Caco-2 (cell line): ENCODE measurements at regions not wholly inside any gene's neighbourhood (a gene's known extent, or its start where the extent isn't known, plus 50 kb on each side); places are given as distances from the start of the nearest gene placed in this dataset.
A peak's percentile ranks its signal among the peaks of the same experiment; 100 is the strongest.

ENCODE experiments used
- BruUV-seq: library from RNA; stranded (reverse); fragments of 400-500 nt; replicated peaks from 2 replicates; lab custom pipeline; 2021; lab: Mats Ljungman, UMichigan
- CTCF ChIA-PET: fragments of 300-600 bp; sonication (Branson Sonifier 250); formaldehyde crosslinking; loops from one replicate; lab custom pipeline; 2022; ENCODE audit warnings: antibody characterized with exemption; lab: Charles Lee
- POLR2A ChIA-PET: fragments of 300-600 bp; sonication (Branson Sonifier 250); formaldehyde crosslinking; loops from one replicate; lab custom pipeline; 2022; ENCODE audit warnings: antibody characterized with exemption; lab: Charles Lee
- DNase-seq, 2 experiments: peaks; one replicate each; pipeline versions ENCODE4 v3.0.0 to v3.0.0-alpha.2; 2020 to 2022
- H3K27me3 ChIP-seq: replicated peaks from 2 replicates; pipeline ENCODE4 v1.6.0; 2011; ENCODE audit warnings: low read length; ENCODE audit not compliant: control insufficient read depth, insufficient read depth
- H3K36me3 ChIP-seq: 2 replicates; pipeline ENCODE4 v1.5.1; 2011; ENCODE audit warnings: low read length; ENCODE audit not compliant: control insufficient read depth, insufficient read depth
- H3K4me1 ChIP-seq: fragments of 250-450 bp; sonication (Bioruptor Pico); 2 replicates; pipeline ENCODE4 v1.5.1; 2020; ENCODE audit warnings: mild to moderate bottlenecking
- H3K4me3 ChIP-seq: 2 replicates; pipeline ENCODE4 v1.5.1; 2011; ENCODE audit warnings: low read depth, mild to moderate bottlenecking, control low read depth, low read length
- H3K9me3 ChIP-seq: fragments of 250-450 bp; sonication (Bioruptor Pico); 2 replicates; pipeline ENCODE4 v1.5.1; 2020; ENCODE audit warnings: mild to moderate bottlenecking, moderate library complexity
- H3K27ac Mint-ChIP-seq: one replicate; pipeline ENCODE4 v1.8.0; 2022; ENCODE audit warnings: mixed read lengths; ENCODE audit not compliant: unreplicated experiment
- H3K27me3 Mint-ChIP-seq: one replicate; pipeline ENCODE4 v1.8.0; 2022; ENCODE audit warnings: mixed read lengths; ENCODE audit not compliant: insufficient read depth, unreplicated experiment
- H3K36me3 Mint-ChIP-seq: one replicate; pipeline ENCODE4 v1.8.0; 2022; ENCODE audit warnings: mild to moderate bottlenecking, mixed read lengths; ENCODE audit not compliant: insufficient read depth, unreplicated experiment
- H3K4me1 Mint-ChIP-seq: one replicate; pipeline ENCODE4 v1.8.0; 2022; ENCODE audit warnings: low read depth, mixed read lengths; ENCODE audit not compliant: unreplicated experiment
- H3K4me3 Mint-ChIP-seq: one replicate; pipeline ENCODE4 v1.8.0; 2022; ENCODE audit warnings: mild to moderate bottlenecking, moderate library complexity, mixed read lengths; ENCODE audit not compliant: unreplicated experiment
- H3K9me3 Mint-ChIP-seq: one replicate; pipeline ENCODE4 v1.8.0; 2022; ENCODE audit warnings: mixed read lengths; ENCODE audit not compliant: unreplicated experiment
- intact Hi-C: fragments of 100-400 bp; cut with micrococcal nuclease; formaldehyde crosslinking; loops from one replicate; pipeline ENCODE4 v1.10.0; 2022; ENCODE audit not compliant: unreplicated experiment
- TF ChIP-seq, protein P1 (sequence below), 2 experiments: fragments of 200-600 bp in 1 of 2; IDR thresholded peaks; 1 replicate in 1 of 2; 2 replicates in 1 of 2; pipeline versions ENCODE4 v1.5.1 to v1.8.0; 2011 to 2022; ENCODE audit warnings: antibody characterized with exemption in 1 of 2, control low read depth in 1 of 2, inconsistent platforms in 1 of 2, low read depth in 1 of 2, low read length in 1 of 2, mild to moderate bottlenecking in 1 of 2, moderate library complexity in 1 of 2; ENCODE audit not compliant: insufficient read depth in 1 of 2, severe bottlenecking in 1 of 2, unreplicated experiment in 1 of 2

DNA sequence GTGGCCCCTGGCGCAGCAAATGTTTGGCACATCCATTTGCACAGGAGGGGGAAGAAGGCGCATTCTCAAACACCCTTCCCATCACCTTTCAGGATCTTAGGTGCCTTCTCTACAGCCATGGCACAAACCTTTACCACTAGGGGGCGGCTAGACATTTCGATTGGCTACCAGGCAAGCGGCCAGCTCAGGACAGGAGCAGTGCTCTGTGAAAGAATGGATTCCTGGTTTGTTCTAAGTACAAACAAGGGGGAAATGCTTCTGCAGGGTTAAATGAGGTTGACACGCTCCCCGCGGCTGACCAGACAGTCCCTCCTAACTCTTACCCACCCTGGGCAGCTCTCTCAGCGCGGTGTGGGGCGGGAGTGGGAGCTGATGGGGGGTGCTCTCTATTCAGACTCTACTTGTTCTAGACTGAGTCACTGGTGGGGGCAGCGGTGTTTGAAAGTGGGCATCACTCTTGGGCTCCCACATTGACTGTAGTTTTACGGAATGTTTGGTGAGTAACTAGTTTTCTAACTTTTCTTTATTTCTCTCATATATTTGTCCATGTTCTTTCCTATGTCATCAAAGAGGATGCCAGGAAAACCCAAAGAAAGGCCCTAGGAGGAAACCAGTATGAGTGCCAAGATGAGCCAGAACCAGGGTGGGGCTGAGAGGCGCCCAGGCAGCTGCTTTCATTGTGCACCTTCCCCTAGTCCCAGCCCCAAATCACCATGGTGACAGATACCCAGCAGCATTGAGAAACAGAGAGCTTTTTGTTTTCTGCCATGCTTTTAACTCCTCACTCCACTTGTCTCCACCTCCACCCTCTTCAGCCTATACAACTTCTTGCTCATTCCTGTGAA, 61.4 kb upstream of the GPR158 start:
- Histone ChIP-seq H3K4me3 (no peak overlapping the region), H3K4me1 (peaks cover 6% of the 10 kb centered on the region), H3K9me3 (no peaks in the 10 kb centered on the region), H3K36me3 (no peaks in the 10 kb centered on the region), H3K27me3 (no peaks in the 10 kb centered on the region)
- no peaks in the 10 kb centered on the region for H3K9me3 Mint-ChIP-seq
- no peak overlapping the region for H3K4me3 Mint-ChIP-seq
- no TSS peak for BruUV-seq
- H3K27ac Mint-ChIP-seq, result no peak overlapping the region
- peak; percentile 87 to 90 for DNase-seq
- ChIA-PET CTCF (interaction anchor here (1.0 to 2.0 kb wide), 9 partner anchors 10 to 525 kb away, joined by 3 to 38 read pairs (median 4); partner anchors contain the start of genes GPR158 and PRTFDC1), POLR2A (no interaction called here)
- H3K36me3 Mint-ChIP-seq, result no peaks in the 10 kb centered on the region
- intact Hi-C loops, result loop anchor here (1.0 to 5.0 kb wide), 4 partner anchors 61 to 569 kb away; no protein-coding TSS in a partner anchor
- TF ChIP-seq, protein P1, sequence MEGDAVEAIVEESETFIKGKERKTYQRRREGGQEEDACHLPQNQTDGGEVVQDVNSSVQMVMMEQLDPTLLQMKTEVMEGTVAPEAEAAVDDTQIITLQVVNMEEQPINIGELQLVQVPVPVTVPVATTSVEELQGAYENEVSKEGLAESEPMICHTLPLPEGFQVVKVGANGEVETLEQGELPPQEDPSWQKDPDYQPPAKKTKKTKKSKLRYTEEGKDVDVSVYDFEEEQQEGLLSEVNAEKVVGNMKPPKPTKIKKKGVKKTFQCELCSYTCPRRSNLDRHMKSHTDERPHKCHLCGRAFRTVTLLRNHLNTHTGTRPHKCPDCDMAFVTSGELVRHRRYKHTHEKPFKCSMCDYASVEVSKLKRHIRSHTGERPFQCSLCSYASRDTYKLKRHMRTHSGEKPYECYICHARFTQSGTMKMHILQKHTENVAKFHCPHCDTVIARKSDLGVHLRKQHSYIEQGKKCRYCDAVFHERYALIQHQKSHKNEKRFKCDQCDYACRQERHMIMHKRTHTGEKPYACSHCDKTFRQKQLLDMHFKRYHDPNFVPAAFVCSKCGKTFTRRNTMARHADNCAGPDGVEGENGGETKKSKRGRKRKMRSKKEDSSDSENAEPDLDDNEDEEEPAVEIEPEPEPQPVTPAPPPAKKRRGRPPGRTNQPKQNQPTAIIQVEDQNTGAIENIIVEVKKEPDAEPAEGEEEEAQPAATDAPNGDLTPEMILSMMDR (IDR thresholded peaks at IDR 0.05; ENCODE audit: insufficient read depth in 1 of 2, low read depth in 1 of 2, low read length in 1 of 2, severe bottlenecking in 1 of 2, unreplicated experiment in 1 of 2), result peak; percentile 94 to 95
- H3K27me3 Mint-ChIP-seq, result peaks cover 7% of the 10 kb centered on the region
- no peaks in the 10 kb centered on the region for H3K4me1 Mint-ChIP-seq

DNA sequence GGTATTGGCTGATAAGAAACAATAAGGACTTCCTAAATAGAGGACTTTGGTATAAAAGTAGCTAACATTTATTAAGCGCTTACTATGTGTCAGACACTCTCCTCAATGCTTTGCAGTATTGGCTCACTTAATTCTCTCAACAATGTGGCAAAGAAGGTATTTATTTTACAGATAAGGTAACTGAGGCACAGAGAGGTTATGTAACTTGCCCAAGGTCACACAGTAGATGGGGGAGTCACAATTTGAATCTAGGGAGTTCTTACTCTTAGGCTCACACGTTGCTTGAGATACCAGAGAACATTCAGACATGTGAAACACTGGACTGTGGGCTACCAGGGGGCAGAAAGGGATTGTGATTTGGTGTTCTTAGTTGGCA, 60.8 kb upstream of the GPR158 start:
- no peaks in the 10 kb centered on the region for H3K27me3 ChIP-seq
- POLR2A ChIA-PET, result no interaction called here
- H3K9me3 ChIP-seq, result no peaks in the 10 kb centered on the region
- Mint-ChIP-seq H3K27ac (no peak overlapping the region), H3K36me3 (no peaks in the 10 kb centered on the region), H3K27me3 (peaks cover 7% of the 10 kb centered on the region), H3K4me1 (no peaks in the 10 kb centered on the region), H3K9me3 (no peaks in the 10 kb centered on the region), H3K4me3 (no peak overlapping the region)
- intact Hi-C loops, result loop anchor here (5.0 kb wide), 1 partner anchor 523 kb away; no protein-coding TSS in a partner anchor
- BruUV-seq, result no TSS peak
- TF ChIP-seq, protein P1 (IDR thresholded peaks at IDR 0.05; ENCODE audit: insufficient read depth in 1 of 2, low read depth in 1 of 2, low read length in 1 of 2, severe bottlenecking in 1 of 2, unreplicated experiment in 1 of 2), result no peak
- H3K4me3 ChIP-seq, result no peak overlapping the region
- no peak for DNase-seq
- H3K4me1 ChIP-seq, result peaks cover 6% of the 10 kb centered on the region
- no peaks in the 10 kb centered on the region for H3K36me3 ChIP-seq
- CTCF ChIA-PET, result interaction anchor here (1.2 to 2.0 kb wide), 2 partner anchors 77 to 113 kb away, joined by 3 to 38 read pairs; no protein-coding TSS in a partner anchor

- H3K4me1 Mint-ChIP-seq, result no peaks in the 10 kb centered on the region
- no peak overlapping the region for H3K27ac Mint-ChIP-seq
- H3K27me3 ChIP-seq, result peaks cover 2% of the 10 kb centered on the region; the same call in 1 of the 2 replicates
- H3K9me3 Mint-ChIP-seq, result no peaks in the 10 kb centered on the region
- no TSS peak for BruUV-seq
- no peaks in the 10 kb centered on the region; the same call in 1 of the 2 replicates for H3K4me1 ChIP-seq
- intact Hi-C loops, result no loop called here
- H3K9me3 ChIP-seq, result no peaks in the 10 kb centered on the region
- no peak overlapping the region for H3K4me3 ChIP-seq
- TF ChIP-seq, protein P1 (IDR thresholded peaks at IDR 0.05; ENCODE audit: insufficient read depth in 1 of 2, low read depth in 1 of 2, low read length in 1 of 2, severe bottlenecking in 1 of 2, unreplicated experiment in 1 of 2), result no peak
- ChIA-PET CTCF (no interaction called here), POLR2A (no interaction called here)
- no peak overlapping the region for H3K4me3 Mint-ChIP-seq
- no peak for DNase-seq
- no peaks in the 10 kb centered on the region for H3K36me3 ChIP-seq
- no peaks in the 10 kb centered on the region for H3K36me3 Mint-ChIP-seq
- peaks cover 12% of the 10 kb centered on the region for H3K27me3 Mint-ChIP-seq
Measured at GRCh38 chr10:25117757-25118156, 57.0 kb upstream of the GPR158 start.
